NCI-H2107 treated with DMSO at 0.1 percent for 48 hours (cell line): ENCODE measurements at regions not wholly inside any gene's neighbourhood (a gene's known extent, or its start where the extent isn't known, plus 50 kb on each side); places are given as distances from the start of the nearest gene placed in this dataset.
"Not testable (repeated sequence)": the region's sequence is repeated elsewhere in the genome, so short reads cannot be mapped to it uniquely, and the experiment has no call there.

Experiments
- DNase-seq: peaks from one replicate; lab custom pipeline; 2025; ENCODE audit not compliant: unreplicated experiment; lab: John Stamatoyannopoulos, UW

GRCh38 chr7:65453341-65454030, 79.8 kb downstream of the ZNF92 start:
- no peak for DNase-seq

- no peak for DNase-seq
These were observed 80.8 kb downstream of the ZNF92 start for GRCh38 chr7:65454469-65454868.

DNA sequence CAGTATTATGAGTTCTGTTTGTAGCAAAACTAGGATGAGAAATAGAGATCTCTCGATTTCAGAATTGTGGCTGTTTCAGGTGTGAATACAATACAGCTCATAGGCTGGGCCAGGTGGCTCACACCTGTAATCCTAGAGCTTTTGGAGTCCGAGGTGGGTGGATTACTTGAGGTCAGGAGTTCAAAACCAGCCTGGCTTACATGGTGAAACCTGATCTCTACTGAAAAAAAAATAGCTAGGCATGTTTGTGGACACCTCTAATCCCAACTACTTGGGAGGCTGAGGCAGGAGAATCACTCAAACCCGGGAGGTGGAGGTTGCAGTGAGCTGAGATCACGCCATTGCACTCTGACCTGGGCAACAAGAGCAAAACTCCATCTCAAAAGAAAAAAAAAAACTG, 81.4 kb downstream of the ZNF92 start:
- not testable (repeated sequence) for DNase-seq

DNA sequence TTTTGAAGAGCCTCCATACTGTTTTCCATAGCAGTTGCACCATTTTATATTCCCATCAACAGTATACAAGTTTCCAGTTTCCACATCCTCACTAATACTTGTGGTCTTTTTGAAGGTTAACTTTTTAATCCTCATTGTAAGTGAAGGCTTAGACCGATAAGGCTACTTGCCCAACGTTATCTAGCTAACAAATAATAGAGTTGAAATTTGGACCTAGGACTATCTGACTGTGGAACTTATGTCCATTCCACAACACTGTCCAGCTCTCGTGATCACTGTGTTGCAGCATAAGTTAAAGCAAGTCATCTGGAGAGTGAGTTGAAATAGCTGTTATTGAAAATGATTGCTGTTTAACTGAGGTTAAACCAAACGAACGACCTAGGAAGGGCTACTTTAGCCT, 84.0 kb downstream of the ZNF92 start:
- DNase-seq: no peak

GRCh38 chr7:65459438-65459837, 85.8 kb downstream of the ZNF92 start:
- no peak for DNase-seq

DNA sequence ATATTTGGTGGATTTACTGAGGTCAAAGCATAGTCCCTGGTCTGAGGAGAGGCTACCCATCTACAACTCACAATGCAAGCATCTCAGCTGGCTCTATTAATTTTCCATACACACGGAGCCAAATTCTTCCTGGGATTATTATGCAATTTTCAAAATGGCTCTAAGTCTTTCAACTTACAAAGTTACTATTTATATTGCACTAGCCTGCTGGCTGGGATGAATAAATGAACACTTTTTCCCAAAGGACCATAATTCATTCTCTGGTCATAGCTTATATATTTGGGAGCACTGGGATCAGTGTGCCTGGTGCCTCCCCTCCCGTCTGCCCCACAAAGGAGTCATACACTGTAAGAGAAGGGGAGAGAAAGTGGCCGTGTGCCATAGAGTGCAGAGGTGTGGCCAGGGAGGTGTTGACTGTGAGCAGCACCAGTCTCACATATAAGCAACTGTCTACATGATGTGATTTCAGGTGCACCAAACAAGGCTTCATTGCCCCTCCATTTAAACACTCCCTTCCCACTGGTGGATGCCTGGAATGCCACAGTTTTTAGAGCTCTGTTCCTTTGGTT, 88.6 kb downstream of the ZNF92 start:
- DNase-seq: no peak

- DNase-seq: no peak
These were observed 89.5 kb downstream of the ZNF92 start for GRCh38 chr7:65463184-65463583.

DNA sequence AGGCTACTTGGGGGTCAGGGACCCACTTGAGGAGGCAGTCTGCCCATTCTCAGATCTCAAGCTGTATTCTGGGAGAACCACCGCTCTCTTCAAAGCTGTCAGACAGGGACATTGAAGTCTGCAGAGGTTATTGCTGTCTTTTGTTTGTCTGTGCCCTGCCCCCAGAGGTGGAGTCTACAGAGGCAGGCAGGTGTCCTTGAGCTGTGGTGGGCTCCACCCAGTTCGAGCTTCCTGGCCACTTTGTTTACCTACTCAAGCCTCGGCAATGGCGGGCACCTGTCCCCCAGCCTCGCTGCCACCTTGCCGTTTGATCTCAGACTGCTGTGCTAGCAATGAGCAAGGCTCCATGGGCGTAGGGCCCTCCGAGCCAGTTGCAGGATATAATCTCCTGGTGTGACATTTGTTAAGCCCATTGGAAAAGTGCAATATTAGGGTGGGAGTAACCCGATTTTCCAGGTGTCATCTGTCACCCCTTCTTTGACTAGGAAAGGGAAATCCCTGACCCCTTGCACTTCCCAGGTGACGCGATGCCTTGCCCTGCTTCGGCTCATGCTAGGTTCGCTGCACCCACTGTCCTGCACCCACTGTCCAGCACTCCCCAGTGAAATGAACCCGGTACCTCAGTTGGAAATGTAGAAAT, 96.4 kb downstream of the ZNF92 start:
- DNase-seq: not testable (repeated sequence)

DNA sequence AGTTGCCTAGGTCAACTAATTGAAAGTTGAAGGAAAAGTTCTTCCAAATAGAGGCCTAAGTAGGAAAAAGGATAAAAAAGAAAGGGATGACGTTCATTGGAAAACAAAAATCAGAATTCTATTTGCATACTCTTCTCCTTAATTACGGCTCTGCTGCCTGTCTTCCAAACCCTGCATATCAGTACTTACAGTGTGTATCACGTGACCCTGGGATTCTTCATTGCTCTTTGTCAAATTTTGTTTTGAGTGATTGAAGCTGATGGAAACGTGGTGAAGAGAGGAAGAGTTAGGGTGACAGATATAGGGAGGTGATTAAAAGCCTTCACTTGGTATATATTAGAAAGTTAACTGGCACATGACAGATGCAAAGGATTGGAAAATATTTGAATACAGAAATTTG, 97.9 kb downstream of the ZNF92 start:
- no peak for DNase-seq

DNA sequence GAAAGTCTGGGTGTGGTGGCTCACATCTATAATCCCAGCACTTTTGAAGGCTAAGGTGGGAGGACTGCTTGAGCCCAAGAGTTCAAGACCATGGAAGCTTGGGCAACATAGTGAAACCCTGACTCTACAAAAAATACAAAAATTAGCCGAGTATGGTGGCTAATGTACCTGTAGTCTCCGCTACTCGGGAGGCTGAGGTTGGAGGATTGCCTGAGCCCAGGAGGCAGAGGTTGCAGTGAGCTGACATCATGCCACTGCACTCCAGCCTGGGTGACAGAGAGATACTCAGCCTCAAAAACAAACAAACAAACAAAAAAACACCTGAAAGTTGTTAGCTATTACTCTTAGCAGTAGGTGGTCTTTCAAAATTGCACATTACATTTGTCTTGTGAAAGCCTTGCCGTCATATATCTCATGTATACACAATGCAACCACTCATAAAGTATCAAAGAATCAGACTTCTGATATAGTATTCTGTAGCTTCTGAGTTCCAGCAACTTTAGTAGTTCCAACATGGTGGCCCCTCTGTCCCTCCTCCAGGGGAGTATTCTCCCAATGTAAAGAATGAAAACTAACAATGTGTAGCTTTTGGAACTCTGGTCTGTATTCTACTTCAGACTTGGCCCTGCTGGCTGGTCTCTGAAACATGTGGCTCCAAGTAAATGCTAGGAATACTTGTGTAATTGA, 101.5 kb downstream of the ZNF92 start:
- no peak for DNase-seq

- DNase-seq: no peak
These were observed 102.2 kb downstream of the ZNF92 start for GRCh38 chr7:65475734-65476319.

DNA sequence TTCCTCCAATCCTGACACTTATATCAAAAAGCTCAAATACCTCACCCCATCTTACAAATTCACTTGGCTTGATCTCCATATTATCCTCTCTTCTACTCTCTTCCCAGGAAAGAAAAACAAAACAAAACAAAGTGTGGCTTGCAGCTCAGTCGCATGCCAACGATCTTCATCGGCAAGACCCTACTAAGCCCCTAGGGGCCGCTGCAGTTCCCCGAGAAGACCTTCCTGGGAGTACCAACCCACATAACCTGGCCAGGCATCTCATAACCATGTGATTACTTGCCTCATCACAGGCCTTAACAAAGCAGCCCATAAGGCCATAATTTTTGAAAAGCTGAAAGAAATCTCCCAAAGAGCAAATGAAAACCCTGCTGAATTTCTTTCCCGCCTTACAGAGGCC, 103.7 kb downstream of the ZNF92 start:
- DNase-seq: peak; percentile 58

DNA sequence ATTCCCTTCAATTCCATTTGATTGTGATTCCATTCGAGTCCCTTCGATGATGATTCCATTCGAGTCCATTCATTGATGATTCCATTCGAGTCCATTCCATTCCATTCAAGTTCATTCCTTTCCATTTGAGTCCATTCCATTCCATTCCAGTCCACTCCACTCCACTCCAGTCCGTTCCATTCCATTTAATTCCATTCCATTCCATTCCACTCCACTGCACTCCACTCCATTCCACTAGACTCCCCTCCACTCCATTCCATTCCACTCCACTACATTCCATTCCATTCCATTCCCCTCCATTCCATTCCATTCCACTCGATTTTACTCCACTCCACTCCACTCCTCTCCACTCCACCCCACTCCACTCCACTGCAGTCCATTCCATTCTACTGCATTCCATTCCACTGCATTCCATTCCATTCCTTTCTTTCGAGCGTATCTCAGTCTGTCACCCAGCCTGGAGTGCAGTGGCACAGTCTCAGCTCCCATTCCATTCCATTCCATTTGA, 115.7 kb downstream of the ZNF92 start:
- no peak for DNase-seq

DNA sequence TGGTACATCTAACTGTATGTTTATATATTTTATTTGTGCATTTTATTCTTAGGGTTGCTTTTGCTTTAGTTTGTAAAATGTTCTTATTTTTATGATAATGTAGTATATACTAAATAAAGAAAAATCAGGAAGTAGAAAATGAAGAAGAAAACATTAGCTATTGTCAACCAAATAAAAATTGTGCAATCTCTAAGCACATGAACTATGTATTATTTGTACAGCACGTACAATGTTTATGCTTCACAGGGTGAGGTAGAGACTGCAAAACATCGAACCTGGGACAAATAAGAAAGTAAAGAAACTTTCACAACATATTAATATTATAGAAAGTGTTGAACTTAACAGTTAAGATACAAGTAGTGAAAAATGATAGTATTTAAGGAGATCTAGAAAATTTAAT, 123.0 kb downstream of the ZNF92 start:
- DNase-seq: not testable (repeated sequence)

- DNase-seq: no peak
These were observed 129.9 kb downstream of the ZNF92 start for GRCh38 chr7:65503434-65504152.

GRCh38 chr7:65504504-65505319, 131.1 kb downstream of the ZNF92 start:
- not testable (repeated sequence) for DNase-seq

GRCh38 chr7:65505320-65505633, 131.6 kb downstream of the ZNF92 start:
- DNase-seq: not testable (repeated sequence)

- not testable (repeated sequence) for DNase-seq
These were observed 135.1 kb downstream of the ZNF92 start for GRCh38 chr7:65508581-65509367.
